Mesenchymal stem cell (in vitro differentiated cells and primary cell): ENCODE measurements at regions not wholly inside any gene's neighbourhood (a gene's known extent, or its start where the extent isn't known, plus 50 kb on each side); places are given as distances from the start of the nearest gene placed in this dataset.

Source experiments
- DNase-seq: peaks from one replicate; pipeline ENCODE4 v3.0.0-alpha.2; 2013
- H2AFZ ChIP-seq: one replicate; pipeline ENCODE4 v1.6.1; 2013; ENCODE audit warnings: low read depth, mild to moderate bottlenecking, control low read depth, inconsistent platforms, low read length, moderate library complexity
- H2AK5ac ChIP-seq: 2 replicates; pipeline ENCODE4 v1.6.1; 2013; ENCODE audit warnings: low read length, moderate library complexity, mild to moderate bottlenecking, inconsistent platforms; ENCODE audit not compliant: severe bottlenecking
- H2BK120ac ChIP-seq: one replicate; pipeline ENCODE4 v1.6.1; 2013; ENCODE audit warnings: low read depth, mild to moderate bottlenecking, inconsistent platforms, low read length, moderate library complexity
- H2BK12ac ChIP-seq, 2 experiments: one replicate each; pipeline ENCODE4 v1.6.1; 2013; ENCODE audit warnings: inconsistent platforms in 2 of 2, low read length in 2 of 2, mild to moderate bottlenecking in 2 of 2, moderate library complexity in 2 of 2, control low read depth in 1 of 2
- H2BK15ac ChIP-seq: one replicate; pipeline ENCODE4 v1.6.1; 2013; ENCODE audit warnings: mild to moderate bottlenecking, low read depth, inconsistent platforms; ENCODE audit not compliant: poor library complexity, severe bottlenecking
- H2BK5ac ChIP-seq: 2 replicates; pipeline ENCODE4 v1.6.1; 2013; ENCODE audit warnings: low read depth, mild to moderate bottlenecking, low read length, control low read depth, inconsistent platforms; ENCODE audit not compliant: poor library complexity, severe bottlenecking
- H3K14ac ChIP-seq, 2 experiments: one replicate each; pipeline ENCODE4 v1.6.1; 2013; ENCODE audit warnings: inconsistent platforms in 2 of 2, low read length in 2 of 2, control low read depth in 1 of 2, mild to moderate bottlenecking in 1 of 2, moderate library complexity in 1 of 2
- H3K18ac ChIP-seq, 2 experiments: one replicate each; pipeline ENCODE4 v1.6.1; 2013; ENCODE audit warnings: inconsistent platforms in 2 of 2, low read length in 2 of 2, control low read depth in 1 of 2, low read depth in 1 of 2, mild to moderate bottlenecking in 1 of 2
- H3K23ac ChIP-seq, 2 experiments: one replicate each; pipeline ENCODE4 v1.6.1; 2013; ENCODE audit warnings: inconsistent platforms in 2 of 2, low read length in 2 of 2, mild to moderate bottlenecking in 2 of 2, moderate library complexity in 2 of 2, control low read depth in 1 of 2
- H3K27ac ChIP-seq: 2 replicates; pipeline ENCODE4 v1.5.1; 2013; ENCODE audit warnings: mild to moderate bottlenecking, moderate library complexity, low read length, control low read depth, inconsistent platforms; ENCODE audit not compliant: poor library complexity, severe bottlenecking
- H3K27me3 ChIP-seq, 2 experiments: 2 replicates each; pipeline versions ENCODE4 v1.6.1 to v1.7.0; 2013; ENCODE audit warnings: low read length in 2 of 2, mild to moderate bottlenecking in 2 of 2, moderate library complexity in 2 of 2, control low read depth in 1 of 2, inconsistent platforms in 1 of 2; ENCODE audit not compliant: control insufficient read depth in 1 of 2, insufficient read depth in 1 of 2
- H3K36me3 ChIP-seq, 2 experiments: 2 replicates each; pipeline versions ENCODE4 v1.6.1 to v1.7.0; 2013; ENCODE audit warnings: low read length in 2 of 2, control low read depth in 1 of 2, inconsistent platforms in 1 of 2, low read depth in 1 of 2, mild to moderate bottlenecking in 1 of 2; ENCODE audit not compliant: insufficient read depth in 2 of 2, control insufficient read depth in 1 of 2
- H3K4ac ChIP-seq, 2 experiments: one replicate each; pipeline ENCODE4 v1.6.1; 2013; ENCODE audit warnings: inconsistent platforms in 2 of 2, low read length in 2 of 2, mild to moderate bottlenecking in 2 of 2, moderate library complexity in 2 of 2, control low read depth in 1 of 2, low read depth in 1 of 2
- H3K4me1 ChIP-seq: 2 replicates; pipeline ENCODE4 v1.6.1; 2013; ENCODE audit warnings: low read depth, low read length, control low read depth; ENCODE audit not compliant: control insufficient read depth, insufficient read depth
- H3K4me2 ChIP-seq: 2 replicates; pipeline ENCODE4 v1.6.1; 2013; ENCODE audit warnings: low read length, mild to moderate bottlenecking, inconsistent platforms; ENCODE audit not compliant: poor library complexity, severe bottlenecking
- H3K4me3 ChIP-seq, 2 experiments: 2 replicates each; pipeline versions ENCODE4 v1.5.1 to v1.7.0; 2013; ENCODE audit warnings: low read length in 2 of 2, mild to moderate bottlenecking in 2 of 2, control low read depth in 1 of 2, low read depth in 1 of 2; ENCODE audit not compliant: insufficient read depth in 1 of 2
- H3K79me1 ChIP-seq: replicated peaks from 2 replicates; pipeline ENCODE4 v1.6.1; 2013; ENCODE audit warnings: mild to moderate bottlenecking, control low read depth, low read length, inconsistent platforms; ENCODE audit not compliant: poor library complexity, severe bottlenecking
- H3K9ac ChIP-seq: 2 replicates; pipeline ENCODE4 v1.7.0; 2013; ENCODE audit warnings: mild to moderate bottlenecking, low read length, moderate library complexity
- H3K9me3 ChIP-seq: 2 replicates; pipeline ENCODE4 v1.7.0; 2013; ENCODE audit warnings: mild to moderate bottlenecking, low read length; ENCODE audit not compliant: control insufficient read depth
- H4K8ac ChIP-seq: one replicate; pipeline ENCODE4 v1.6.1; 2013; ENCODE audit warnings: inconsistent platforms, mild to moderate bottlenecking, low read length, moderate library complexity
- H4K91ac ChIP-seq: one replicate; pipeline ENCODE4 v1.6.1; 2013; ENCODE audit warnings: mild to moderate bottlenecking, low read length, inconsistent platforms
- WGBS: methylation state at CpG from one replicate; pipeline ENCODE4 v1.1.7; 2013; ENCODE audit warnings: mixed read lengths; 5-methylcytosine and 5-hydroxymethylcytosine counted together

DNA sequence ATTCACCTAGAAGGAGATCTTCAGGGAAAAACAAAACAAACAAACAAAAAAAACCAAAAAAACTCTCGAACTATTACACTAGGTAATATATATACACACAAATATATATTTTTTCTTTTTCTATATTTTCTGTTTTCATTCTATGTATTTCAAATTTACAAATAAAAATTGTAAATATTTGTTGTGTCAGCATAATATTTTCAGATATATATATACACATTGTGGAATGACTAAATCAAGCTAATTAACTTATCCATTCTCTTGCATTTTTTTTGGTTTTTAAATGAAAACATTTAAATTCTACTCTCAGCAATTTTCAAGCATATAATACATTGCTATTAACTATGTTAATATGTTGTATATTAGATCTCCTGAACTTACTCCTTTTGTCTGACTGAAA, 762.0 kb upstream of the PCDH10 start:
- Histone ChIP-seq H3K4me3 (no peak overlapping the region), H3K4me1 (no peaks in the 10 kb centered on the region), H3K23ac (no peak overlapping the region), H2AFZ (no peak overlapping the region), H2BK12ac (no peak overlapping the region), H3K14ac (no peak overlapping the region), H3K4me2 (no peak overlapping the region), H3K18ac (no peak overlapping the region), H3K9me3 (no peaks in the 10 kb centered on the region), H3K9ac (no peak overlapping the region), H3K27ac (no peak overlapping the region), H4K8ac (no peak overlapping the region), H2BK5ac (no peak overlapping the region), H4K91ac (no peak overlapping the region), H2AK5ac (no peak overlapping the region), H3K27me3 (no peaks in the 10 kb centered on the region), H3K79me1 (no peaks in the 10 kb centered on the region), H3K36me3 (no peaks in the 10 kb centered on the region), H2BK120ac (no peak overlapping the region), H2BK15ac (no peak overlapping the region), H3K4ac (no peak overlapping the region)
- no peak for DNase-seq
- WGBS: no CpG with 5 or more reads among the region's 1 CpG

DNA sequence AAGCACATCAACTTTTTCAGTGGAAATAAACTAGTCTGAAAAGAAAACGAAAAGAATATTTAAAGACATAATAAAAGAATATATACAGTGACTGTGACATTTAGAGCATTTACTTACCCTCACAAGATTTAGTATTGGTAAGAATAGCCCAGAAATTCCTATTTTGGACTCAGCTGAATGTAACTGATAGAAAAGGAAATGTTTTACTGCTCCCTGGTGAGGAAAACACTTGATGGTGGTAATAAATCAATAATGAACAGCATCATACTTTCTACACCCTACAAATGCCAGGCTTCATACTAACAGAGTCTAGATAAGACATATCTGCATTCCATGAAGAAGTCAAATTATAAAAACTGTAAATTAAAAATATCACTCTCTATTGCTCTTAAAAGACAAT, 753.5 kb upstream of the PCDH10 start:
- H3K4me2 ChIP-seq: no peak overlapping the region
- no peak overlapping the region for H3K23ac ChIP-seq
- no peak overlapping the region for H2BK12ac ChIP-seq
- H3K9me3 ChIP-seq: peaks cover 5% of the 10 kb centered on the region
- H3K79me1 ChIP-seq: no peaks in the 10 kb centered on the region
- no peaks in the 10 kb centered on the region for H3K4me1 ChIP-seq
- H3K14ac ChIP-seq: no peak overlapping the region
- H3K18ac ChIP-seq: no peak overlapping the region
- no peak overlapping the region for H2BK5ac ChIP-seq
- H3K9ac ChIP-seq: no peak overlapping the region
- H3K4ac ChIP-seq: no peak overlapping the region
- no peaks in the 10 kb centered on the region for H3K27me3 ChIP-seq
- H4K91ac ChIP-seq: no peak overlapping the region
- no peak overlapping the region for H3K4me3 ChIP-seq
- no peak overlapping the region for H2BK120ac ChIP-seq
- H2AK5ac ChIP-seq: no peak overlapping the region
- no peak for DNase-seq
- H2BK15ac ChIP-seq: no peak overlapping the region
- no peak overlapping the region for H4K8ac ChIP-seq
- no peaks in the 10 kb centered on the region for H3K36me3 ChIP-seq
- H2AFZ ChIP-seq: no peak overlapping the region
- no CpG with 5 or more reads among the region's 1 CpG for WGBS
- H3K27ac ChIP-seq: no peak overlapping the region

DNA sequence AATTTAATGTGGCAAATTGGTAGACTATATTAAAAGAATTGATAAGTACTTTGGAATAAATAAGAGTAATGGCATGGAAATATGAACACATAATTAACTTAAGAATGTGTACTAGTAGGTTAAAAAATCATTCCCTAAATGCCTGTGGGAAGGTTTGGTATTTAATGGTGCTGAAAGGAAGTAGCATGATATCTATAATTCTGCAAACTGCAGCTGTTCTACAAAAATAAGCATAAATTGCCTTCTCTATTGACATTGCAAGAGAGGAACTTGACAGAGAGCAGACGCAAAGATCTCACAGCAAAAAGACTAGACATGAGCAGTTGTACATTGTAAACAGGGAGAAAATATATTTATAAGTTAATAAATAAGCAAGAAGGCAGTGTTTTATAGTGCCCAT, 752.5 kb upstream of the PCDH10 start:
- H3K4me2 ChIP-seq: no peak overlapping the region
- H3K4ac ChIP-seq: no peak overlapping the region
- no peak overlapping the region for H2BK5ac ChIP-seq
- H3K79me1 ChIP-seq: no peaks in the 10 kb centered on the region
- H3K23ac ChIP-seq: no peak overlapping the region
- no peak overlapping the region for H3K27ac ChIP-seq
- no peaks in the 10 kb centered on the region for H3K36me3 ChIP-seq
- no peak overlapping the region for H2AK5ac ChIP-seq
- H2AFZ ChIP-seq: no peak overlapping the region
- H2BK120ac ChIP-seq: no peak overlapping the region
- DNase-seq: peak; percentile 20
- H3K14ac ChIP-seq: no peak overlapping the region
- no peak overlapping the region for H3K4me3 ChIP-seq
- H3K9me3 ChIP-seq: peaks cover 13% of the 10 kb centered on the region
- no peak overlapping the region for H2BK15ac ChIP-seq
- H3K18ac ChIP-seq: no peak overlapping the region
- no peaks in the 10 kb centered on the region for H3K4me1 ChIP-seq
- H3K27me3 ChIP-seq: no peaks in the 10 kb centered on the region
- H3K9ac ChIP-seq: no peak overlapping the region
- no CpG with 5 or more reads among the region's 1 CpG for WGBS
- no peak overlapping the region for H2BK12ac ChIP-seq
- H4K91ac ChIP-seq: no peak overlapping the region
- no peak overlapping the region for H4K8ac ChIP-seq

DNA sequence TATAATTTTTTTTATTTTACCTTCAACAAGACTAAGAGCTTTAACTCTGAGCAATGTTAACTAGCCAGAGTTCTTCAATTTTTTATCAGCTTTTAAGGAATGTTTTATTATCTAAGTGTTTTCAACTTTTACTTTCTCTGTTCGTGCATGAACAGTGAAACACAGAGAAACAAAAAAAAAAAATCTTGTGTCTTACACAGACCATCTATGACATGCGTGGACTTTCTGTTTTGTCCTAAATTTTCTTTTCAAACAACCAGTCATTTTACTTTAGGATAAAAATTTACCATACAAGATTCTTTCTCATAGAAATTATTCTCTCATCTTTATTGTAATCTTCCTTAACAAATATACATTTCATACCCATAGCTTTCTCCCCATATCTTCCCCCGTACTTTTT, 731.9 kb upstream of the PCDH10 start:
- Histone ChIP-seq H3K27ac (no peak overlapping the region), H4K8ac (no peak overlapping the region), H4K91ac (no peak overlapping the region), H3K4me1 (no peaks in the 10 kb centered on the region), H3K23ac (no peak overlapping the region), H2AFZ (no peak overlapping the region), H3K4ac (no peak overlapping the region), H2AK5ac (no peak overlapping the region), H2BK120ac (no peak overlapping the region), H3K4me3 (no peak overlapping the region), H2BK5ac (no peak overlapping the region), H2BK12ac (no peak overlapping the region), H3K79me1 (no peaks in the 10 kb centered on the region), H3K14ac (no peak overlapping the region), H3K4me2 (no peak overlapping the region), H2BK15ac (no peak overlapping the region), H3K36me3 (no peaks in the 10 kb centered on the region), H3K18ac (no peak overlapping the region), H3K9me3 (peaks cover 64% of the 10 kb centered on the region), H3K9ac (no peak overlapping the region), H3K27me3 (no peaks in the 10 kb centered on the region)
- 70% methylated on average over 3 of the region's 3 CpGs for WGBS
- DNase-seq: no peak
